Islet of Langerhans (tissue), 1 donor: ENCODE measurements at regions not wholly inside any gene's neighbourhood (a gene's known extent, or its start where the extent isn't known, plus 50 kb on each side); places are given as distances from the start of the nearest gene placed in this dataset.

ENCODE experiments used
- FAIRE-seq: peaks from one replicate; lab custom pipeline; 2011; peaks lifted over from hg19 to GRCh38; lab: Jason Lieb, UNC

- no peak for FAIRE-seq
Observed at GRCh38 chr3:78529601-78530000, 1238.2 kb downstream of the ROBO1 start.

DNA sequence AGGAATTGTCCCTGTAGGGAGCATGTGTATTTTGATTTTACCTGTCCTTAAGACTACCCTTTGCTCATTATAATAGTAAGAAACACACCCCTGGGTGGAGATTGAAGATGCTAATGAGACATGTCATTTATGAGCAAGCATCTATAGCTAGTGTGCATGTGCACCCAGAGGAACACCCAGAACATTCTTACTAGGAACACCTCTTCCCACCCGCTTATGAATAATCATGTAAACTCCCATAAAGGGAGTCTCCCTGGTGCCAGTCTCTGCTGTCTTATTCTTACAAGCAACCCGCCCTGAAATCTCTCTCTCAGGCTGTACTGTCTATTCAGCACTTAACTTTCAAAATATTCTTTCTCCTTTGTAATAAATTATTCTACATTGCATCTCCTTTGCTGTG is 1227.3 kb downstream of the ROBO1 start:
- FAIRE-seq, result no peak

DNA sequence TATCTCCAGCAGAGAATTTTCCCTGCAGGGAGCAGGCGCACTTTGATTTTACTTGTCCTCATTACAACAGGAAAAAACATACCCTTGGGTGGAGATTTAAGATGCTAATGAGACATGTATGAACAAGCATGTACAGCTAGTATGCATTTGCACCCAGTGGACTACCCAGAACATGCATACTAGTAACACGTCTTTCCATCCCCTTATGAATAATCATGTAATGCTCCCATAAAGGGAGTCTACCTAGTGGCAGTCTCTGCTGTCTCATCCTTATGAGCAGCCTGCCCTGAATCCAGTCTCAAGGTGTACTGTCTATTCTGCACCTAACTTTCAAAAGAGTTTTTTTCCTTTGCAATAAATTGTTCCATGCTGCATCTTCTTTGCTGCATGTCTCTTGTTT is 1222.0 kb downstream of the ROBO1 start:
- no peak for FAIRE-seq
